ENCODE measurements at regions not wholly inside any gene's neighbourhood (a gene's known extent, or its start where the extent isn't known, plus 50 kb on each side); places are given as distances from the start of the nearest gene placed in this dataset.

GRCh38 chr5:105230516-105231157, 1668.0 kb upstream of the NUDT12 start:
- H3K36me3 ChIP-seq (ENCODE audit: control insufficient read depth in 2 of 3, insufficient read depth in 3 of 3, low read length in 3 of 3) = no peaks in the 10 kb centered on the region
- H3K27me3 ChIP-seq (ENCODE audit: control insufficient read depth, insufficient read depth, low read length) = no peaks in the 10 kb centered on the region
- H3K4me3 ChIP-seq (ENCODE audit: low read length in 3 of 3) = no peak overlapping the region
- H3K9me3 ChIP-seq (ENCODE audit: control insufficient read depth in 2 of 3, insufficient read depth in 1 of 3, low read length in 3 of 3) = peaks cover 0 to 2% (median 0%) of the 10 kb centered on the region in 3 donors
- TF ChIP-seq CTCF (IDR thresholded peaks at IDR 0.05; ENCODE audit: borderline replicate concordance, extremely low read depth, insufficient read depth) = no peak
- no peak for FAIRE-seq
- no peaks in the 10 kb centered on the region for H3K4me1 ChIP-seq (ENCODE audit: control insufficient read depth in 2 of 3, insufficient read depth in 2 of 3, low read depth in 1 of 3, low read length in 3 of 3)
- H3K9ac ChIP-seq (ENCODE audit: low read length in 3 of 3) = no peak overlapping the region
- intact Hi-C loops (cut with DNase I) = no loop called here
- H3K27ac ChIP-seq (ENCODE audit: low read depth in 2 of 2, low read length in 2 of 2) = no peak overlapping the region
- no peak for DNase-seq

- Histone ChIP-seq H3K36me3 (ENCODE audit: control insufficient read depth in 2 of 3, insufficient read depth in 3 of 3, low read length in 3 of 3) (no peaks in the 10 kb centered on the region), H3K27me3 (ENCODE audit: control insufficient read depth, insufficient read depth, low read length) (no peaks in the 10 kb centered on the region), H3K9me3 (ENCODE audit: control insufficient read depth in 2 of 3, insufficient read depth in 1 of 3, low read length in 3 of 3) (no peaks in the 10 kb centered on the region), H3K4me1 (ENCODE audit: control insufficient read depth in 2 of 3, insufficient read depth in 2 of 3, low read depth in 1 of 3, low read length in 3 of 3) (no peaks in the 10 kb centered on the region), H3K9ac (ENCODE audit: low read length in 3 of 3) (no peak overlapping the region), H3K4me3 (ENCODE audit: low read length in 3 of 3) (no peak overlapping the region), H3K27ac (ENCODE audit: low read depth in 2 of 2, low read length in 2 of 2) (no peak overlapping the region)
- intact Hi-C loops (cut with DNase I) = no loop called here
- FAIRE-seq (no peak), DNase-seq (no peak)
- TF ChIP-seq CTCF (IDR thresholded peaks at IDR 0.05; ENCODE audit: borderline replicate concordance, extremely low read depth, insufficient read depth) = no peak
Measured at GRCh38 chr5:105218018-105218417, 1655.4 kb upstream of the NUDT12 start.

- H3K9me3 ChIP-seq (ENCODE audit: control insufficient read depth in 2 of 3, insufficient read depth in 1 of 3, low read length in 3 of 3) = no peaks in the 10 kb centered on the region
- no peaks in the 10 kb centered on the region for H3K4me1 ChIP-seq (ENCODE audit: control insufficient read depth in 2 of 3, insufficient read depth in 2 of 3, low read depth in 1 of 3, low read length in 3 of 3)
- H3K36me3 ChIP-seq (ENCODE audit: control insufficient read depth in 2 of 3, insufficient read depth in 3 of 3, low read length in 3 of 3) = no peaks in the 10 kb centered on the region
- no peak overlapping the region for H3K27ac ChIP-seq (ENCODE audit: low read depth in 2 of 2, low read length in 2 of 2)
- DNase-seq = no peak
- intact Hi-C loops (cut with DNase I) = no loop called here
- TF ChIP-seq CTCF (IDR thresholded peaks at IDR 0.05; ENCODE audit: borderline replicate concordance, extremely low read depth, insufficient read depth) = no peak
- H3K27me3 ChIP-seq (ENCODE audit: control insufficient read depth, insufficient read depth, low read length) = no peaks in the 10 kb centered on the region
- no peak for FAIRE-seq
- H3K9ac ChIP-seq (ENCODE audit: low read length in 3 of 3) = no peak overlapping the region
- H3K4me3 ChIP-seq (ENCODE audit: low read length in 3 of 3) = no peak overlapping the region
Measured at GRCh38 chr5:105213078-105213477, 1650.5 kb upstream of the NUDT12 start.

GRCh38 chr5:105207066-105207465, 1644.5 kb upstream of the NUDT12 start:
- H3K9me3 ChIP-seq (ENCODE audit: control insufficient read depth in 2 of 3, insufficient read depth in 1 of 3, low read length in 3 of 3) = no peaks in the 10 kb centered on the region
- DNase-seq = no peak
- no peaks in the 10 kb centered on the region for H3K4me1 ChIP-seq (ENCODE audit: control insufficient read depth in 2 of 3, insufficient read depth in 2 of 3, low read depth in 1 of 3, low read length in 3 of 3)
- H3K4me3 ChIP-seq (ENCODE audit: low read length in 3 of 3) = no peak overlapping the region
- no peaks in the 10 kb centered on the region for H3K36me3 ChIP-seq (ENCODE audit: control insufficient read depth in 2 of 3, insufficient read depth in 3 of 3, low read length in 3 of 3)
- no peak overlapping the region for H3K9ac ChIP-seq (ENCODE audit: low read length in 3 of 3)
- TF ChIP-seq CTCF (IDR thresholded peaks at IDR 0.05; ENCODE audit: borderline replicate concordance, extremely low read depth, insufficient read depth) = no peak
- no peak for FAIRE-seq
- intact Hi-C loops (cut with DNase I) = no loop called here
- H3K27ac ChIP-seq (ENCODE audit: low read depth in 2 of 2, low read length in 2 of 2) = no peak overlapping the region
- no peaks in the 10 kb centered on the region for H3K27me3 ChIP-seq (ENCODE audit: control insufficient read depth, insufficient read depth, low read length)
